ENCODE measurements at regions not wholly inside any gene's neighbourhood (a gene's known extent, or its start where the extent isn't known, plus 50 kb on each side); places are given as distances from the start of the nearest gene placed in this dataset.
"Not testable (repeated sequence)": the region's sequence is repeated elsewhere in the genome, so short reads cannot be mapped to it uniquely, and the experiment has no call there.

GRCh38 chr6:169370666-169371343 is 117.2 kb upstream of the THBS2 start:
- peaks cover 2 to 7% (median 5%) of the 10 kb centered on the region in 3 donors for H3K27me3 Mint-ChIP-seq (ENCODE audit: low read depth in 3 of 3)
- H3K4me3 Mint-ChIP-seq: no peak overlapping the region
- no peaks in the 10 kb centered on the region for H3K36me3 Mint-ChIP-seq
- DNase-seq: no peak
- no peak overlapping the region for H3K27ac Mint-ChIP-seq
- H3K9me3 Mint-ChIP-seq: peaks cover 0 to 3% (median 0%) of the 10 kb centered on the region in 6 donors
- H3K4me1 Mint-ChIP-seq: no peaks in the 10 kb centered on the region

GRCh38 chr6:169370054-169370453 is 116.4 kb upstream of the THBS2 start:
- Mint-ChIP-seq H3K4me1 (no peaks in the 10 kb centered on the region), H3K36me3 (no peaks in the 10 kb centered on the region), H3K27ac (no peak overlapping the region), H3K4me3 (no peak overlapping the region), H3K27me3 (ENCODE audit: low read depth in 3 of 3) (peaks cover 2 to 7% (median 5%) of the 10 kb centered on the region in 3 donors), H3K9me3 (peaks cover 0 to 2% (median 0%) of the 10 kb centered on the region in 6 donors)
- no peak for DNase-seq

GRCh38 chr6:169368200-169368599 is 114.6 kb upstream of the THBS2 start:
- Mint-ChIP-seq H3K4me1 (no peaks in the 10 kb centered on the region), H3K27ac (no peak overlapping the region), H3K9me3 (peaks cover 0 to 4% (median 0%) of the 10 kb centered on the region in 6 donors), H3K27me3 (ENCODE audit: low read depth in 3 of 3) (peaks cover 2 to 7% (median 2%) of the 10 kb centered on the region in 3 donors), H3K4me3 (no peak overlapping the region), H3K36me3 (no peaks in the 10 kb centered on the region)
- no peak for DNase-seq

GRCh38 chr6:169367507-169367906 is 113.9 kb upstream of the THBS2 start:
- Mint-ChIP-seq H3K9me3 (peaks cover 0 to 7% (median 0%) of the 10 kb centered on the region in 6 donors), H3K4me3 (no peak overlapping the region), H3K4me1 (no peaks in the 10 kb centered on the region), H3K27me3 (ENCODE audit: low read depth in 3 of 3) (peaks cover 2 to 7% (median 2%) of the 10 kb centered on the region in 3 donors), H3K36me3 (no peaks in the 10 kb centered on the region), H3K27ac (no peak overlapping the region)
- DNase-seq: no peak

- H3K4me1 Mint-ChIP-seq: no peaks in the 10 kb centered on the region
- no peak overlapping the region for H3K4me3 Mint-ChIP-seq
- H3K27me3 Mint-ChIP-seq (ENCODE audit: low read depth in 3 of 3): peaks cover 2 to 7% (median 2%) of the 10 kb centered on the region in 3 donors
- H3K9me3 Mint-ChIP-seq: peaks cover 0 to 7% (median 0%) of the 10 kb centered on the region in 6 donors
- DNase-seq: no peak
- no peak overlapping the region for H3K27ac Mint-ChIP-seq
- H3K36me3 Mint-ChIP-seq: no peaks in the 10 kb centered on the region
These were observed 112.7 kb upstream of the THBS2 start for GRCh38 chr6:169366258-169366901.

GRCh38 chr6:169365567-169366257 is 112.1 kb upstream of the THBS2 start:
- H3K4me1 Mint-ChIP-seq: no peaks in the 10 kb centered on the region
- H3K36me3 Mint-ChIP-seq: no peaks in the 10 kb centered on the region
- H3K27ac Mint-ChIP-seq: peak overlapping the region in 1 of 6 donors; percentile 17
- H3K4me3 Mint-ChIP-seq: no peak overlapping the region
- DNase-seq: no peak
- H3K9me3 Mint-ChIP-seq: peaks cover 0 to 6% (median 0%) of the 10 kb centered on the region in 6 donors
- peaks cover 2 to 7% (median 3%) of the 10 kb centered on the region in 3 donors for H3K27me3 Mint-ChIP-seq (ENCODE audit: low read depth in 3 of 3)

- H3K9me3 Mint-ChIP-seq: peaks cover 0 to 6% (median 0%) of the 10 kb centered on the region in 6 donors
- no peak for DNase-seq
- H3K36me3 Mint-ChIP-seq: no peaks in the 10 kb centered on the region
- peaks cover 2 to 9% (median 3%) of the 10 kb centered on the region in 3 donors for H3K27me3 Mint-ChIP-seq (ENCODE audit: low read depth in 3 of 3)
- H3K27ac Mint-ChIP-seq: no peak overlapping the region
- no peaks in the 10 kb centered on the region for H3K4me1 Mint-ChIP-seq
- no peak overlapping the region for H3K4me3 Mint-ChIP-seq
These were observed 109.9 kb upstream of the THBS2 start for GRCh38 chr6:169363590-169363989.

GRCh38 chr6:169362501-169363121 is 109.0 kb upstream of the THBS2 start:
- peaks cover 2 to 11% (median 3%) of the 10 kb centered on the region in 3 donors for H3K27me3 Mint-ChIP-seq (ENCODE audit: low read depth in 3 of 3)
- H3K4me3 Mint-ChIP-seq: no peak overlapping the region
- H3K36me3 Mint-ChIP-seq: no peaks in the 10 kb centered on the region
- no peaks in the 10 kb centered on the region for H3K4me1 Mint-ChIP-seq
- no peak for DNase-seq
- H3K27ac Mint-ChIP-seq: no peak overlapping the region
- H3K9me3 Mint-ChIP-seq: peaks cover 0 to 6% (median 0%) of the 10 kb centered on the region in 6 donors

- peaks cover 2 to 17% (median 9%) of the 10 kb centered on the region in 6 donors for H3K9me3 Mint-ChIP-seq
- H3K4me1 Mint-ChIP-seq, DNase-seq, H3K36me3 Mint-ChIP-seq, H3K27ac Mint-ChIP-seq, H3K4me3 Mint-ChIP-seq: not testable (repeated sequence)
- peaks cover 3 to 31% (median 6%) of the 10 kb centered on the region in 3 donors for H3K27me3 Mint-ChIP-seq (ENCODE audit: low read depth in 3 of 3)
These were observed 101.4 kb upstream of the THBS2 start for GRCh38 chr6:169355001-169355400.

GRCh38 chr6:169345146-169345545 is 91.5 kb upstream of the THBS2 start:
- H3K36me3 Mint-ChIP-seq: no peaks in the 10 kb centered on the region
- H3K9me3 Mint-ChIP-seq: no peaks in the 10 kb centered on the region
- no peak overlapping the region for H3K4me3 Mint-ChIP-seq
- peaks cover 4 to 24% (median 7%) of the 10 kb centered on the region in 3 donors for H3K27me3 Mint-ChIP-seq (ENCODE audit: low read depth in 3 of 3)
- DNase-seq: no peak
- H3K27ac Mint-ChIP-seq: no peak overlapping the region
- no peaks in the 10 kb centered on the region for H3K4me1 Mint-ChIP-seq

- no peaks in the 10 kb centered on the region for H3K9me3 Mint-ChIP-seq
- H3K27me3 Mint-ChIP-seq (ENCODE audit: low read depth in 3 of 3): peaks cover 3 to 19% (median 7%) of the 10 kb centered on the region in 3 donors
- H3K36me3 Mint-ChIP-seq: no peaks in the 10 kb centered on the region
- H3K4me1 Mint-ChIP-seq: no peaks in the 10 kb centered on the region
- DNase-seq: no peak
- H3K27ac Mint-ChIP-seq: no peak overlapping the region
- H3K4me3 Mint-ChIP-seq: no peak overlapping the region
These were observed 91.1 kb upstream of the THBS2 start for GRCh38 chr6:169344750-169345065.

- no peak overlapping the region for H3K4me3 Mint-ChIP-seq
- H3K4me1 Mint-ChIP-seq: no peaks in the 10 kb centered on the region
- no peak for DNase-seq
- no peaks in the 10 kb centered on the region for H3K36me3 Mint-ChIP-seq
- H3K27ac Mint-ChIP-seq: no peak overlapping the region
- H3K9me3 Mint-ChIP-seq: no peaks in the 10 kb centered on the region
- peaks cover 0 to 15% (median 6%) of the 10 kb centered on the region in 3 donors for H3K27me3 Mint-ChIP-seq (ENCODE audit: low read depth in 3 of 3)
These were observed 90.5 kb upstream of the THBS2 start for GRCh38 chr6:169343886-169344749.

- peaks cover 0 to 7% (median 5%) of the 10 kb centered on the region in 3 donors for H3K27me3 Mint-ChIP-seq (ENCODE audit: low read depth in 3 of 3)
- H3K4me1 Mint-ChIP-seq: no peaks in the 10 kb centered on the region
- H3K36me3 Mint-ChIP-seq: no peaks in the 10 kb centered on the region
- H3K9me3 Mint-ChIP-seq: no peaks in the 10 kb centered on the region
- no peak overlapping the region for H3K4me3 Mint-ChIP-seq
- no peak overlapping the region for H3K27ac Mint-ChIP-seq
- no peak for DNase-seq
These were observed 89.1 kb upstream of the THBS2 start for GRCh38 chr6:169342710-169343109.
